Neural cell (in vitro differentiated cells): ENCODE measurements at regions not wholly inside any gene's neighbourhood (a gene's known extent, or its start where the extent isn't known, plus 50 kb on each side); places are given as distances from the start of the nearest gene placed in this dataset.

Experiments used
- EZH2 ChIP-seq: fragments of 200-600, 300-800 bp; shearing (Covaris generic), sonication (generic); IDR thresholded peaks from 2 replicates; pipeline ENCODE4 v1.6.1; 2014; ENCODE audit warnings: antibody characterized with exemption, low read length, borderline replicate concordance, mild to moderate bottlenecking; ENCODE audit not compliant: insufficient read depth, poor library complexity, severe bottlenecking
- MXI1 ChIP-seq: fragments of 450-650 bp; conservative IDR thresholded peaks from 2 replicates; pipeline ENCODE4 v1.6.1; 2014; ENCODE audit warnings: antibody characterized with exemption, mild to moderate bottlenecking; ENCODE audit not compliant: poor library complexity, severe bottlenecking
- POLR2AphosphoS5 ChIP-seq: IDR thresholded peaks from 2 replicates; pipeline ENCODE4 v1.6.1; 2012
- RAD21 ChIP-seq: fragments of 450-650 bp; conservative IDR thresholded peaks from 2 replicates; pipeline ENCODE4 v1.6.1; 2014; ENCODE audit warnings: antibody characterized with exemption, mild to moderate bottlenecking, moderate library complexity
- SMC3 ChIP-seq: fragments of 450-650 bp; conservative IDR thresholded peaks from 2 replicates; pipeline ENCODE4 v1.6.1; 2014; ENCODE audit warnings: antibody characterized with exemption, mild to moderate bottlenecking, moderate library complexity; ENCODE audit not compliant: poor library complexity
- TAF1 ChIP-seq: IDR thresholded peaks from 2 replicates; pipeline ENCODE4 v1.6.1; 2012; ENCODE audit warnings: low read depth
- TF ChIP-seq, protein P1 (sequence below): fragments of 450-650 bp; IDR thresholded peaks from 2 replicates; pipeline ENCODE4 v1.5.1; 2014; ENCODE audit warnings: antibody characterized with exemption, mild to moderate bottlenecking, moderate library complexity; ENCODE audit not compliant: poor library complexity, severe bottlenecking
- TF ChIP-seq, protein P2 (sequence below): IDR thresholded peaks from 2 replicates; pipeline ENCODE4 v1.6.1; 2012; ENCODE audit warnings: borderline replicate concordance

DNA sequence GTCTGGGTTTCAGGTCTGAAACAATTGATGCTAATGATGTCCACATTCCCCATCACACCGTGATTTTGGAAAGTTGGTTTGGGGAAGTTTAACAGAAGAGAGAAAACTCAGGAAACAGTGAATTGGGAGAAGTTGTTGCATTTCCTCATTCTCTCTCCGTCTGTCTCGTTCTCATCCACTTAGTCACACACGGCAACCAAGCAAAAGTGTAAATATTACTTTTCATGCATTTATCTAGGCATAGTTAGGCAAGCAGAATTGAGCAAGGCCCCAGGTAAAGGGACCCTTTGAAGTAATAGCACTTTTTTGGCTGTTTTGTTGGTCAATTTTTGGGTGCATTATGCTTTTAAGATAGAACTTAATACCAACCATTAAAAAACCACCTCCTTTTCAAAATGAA is 137.0 kb upstream of the SULF2 start:
- TF ChIP-seq, protein P1, sequence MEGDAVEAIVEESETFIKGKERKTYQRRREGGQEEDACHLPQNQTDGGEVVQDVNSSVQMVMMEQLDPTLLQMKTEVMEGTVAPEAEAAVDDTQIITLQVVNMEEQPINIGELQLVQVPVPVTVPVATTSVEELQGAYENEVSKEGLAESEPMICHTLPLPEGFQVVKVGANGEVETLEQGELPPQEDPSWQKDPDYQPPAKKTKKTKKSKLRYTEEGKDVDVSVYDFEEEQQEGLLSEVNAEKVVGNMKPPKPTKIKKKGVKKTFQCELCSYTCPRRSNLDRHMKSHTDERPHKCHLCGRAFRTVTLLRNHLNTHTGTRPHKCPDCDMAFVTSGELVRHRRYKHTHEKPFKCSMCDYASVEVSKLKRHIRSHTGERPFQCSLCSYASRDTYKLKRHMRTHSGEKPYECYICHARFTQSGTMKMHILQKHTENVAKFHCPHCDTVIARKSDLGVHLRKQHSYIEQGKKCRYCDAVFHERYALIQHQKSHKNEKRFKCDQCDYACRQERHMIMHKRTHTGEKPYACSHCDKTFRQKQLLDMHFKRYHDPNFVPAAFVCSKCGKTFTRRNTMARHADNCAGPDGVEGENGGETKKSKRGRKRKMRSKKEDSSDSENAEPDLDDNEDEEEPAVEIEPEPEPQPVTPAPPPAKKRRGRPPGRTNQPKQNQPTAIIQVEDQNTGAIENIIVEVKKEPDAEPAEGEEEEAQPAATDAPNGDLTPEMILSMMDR, result no peak
- TF ChIP-seq, protein P2, sequence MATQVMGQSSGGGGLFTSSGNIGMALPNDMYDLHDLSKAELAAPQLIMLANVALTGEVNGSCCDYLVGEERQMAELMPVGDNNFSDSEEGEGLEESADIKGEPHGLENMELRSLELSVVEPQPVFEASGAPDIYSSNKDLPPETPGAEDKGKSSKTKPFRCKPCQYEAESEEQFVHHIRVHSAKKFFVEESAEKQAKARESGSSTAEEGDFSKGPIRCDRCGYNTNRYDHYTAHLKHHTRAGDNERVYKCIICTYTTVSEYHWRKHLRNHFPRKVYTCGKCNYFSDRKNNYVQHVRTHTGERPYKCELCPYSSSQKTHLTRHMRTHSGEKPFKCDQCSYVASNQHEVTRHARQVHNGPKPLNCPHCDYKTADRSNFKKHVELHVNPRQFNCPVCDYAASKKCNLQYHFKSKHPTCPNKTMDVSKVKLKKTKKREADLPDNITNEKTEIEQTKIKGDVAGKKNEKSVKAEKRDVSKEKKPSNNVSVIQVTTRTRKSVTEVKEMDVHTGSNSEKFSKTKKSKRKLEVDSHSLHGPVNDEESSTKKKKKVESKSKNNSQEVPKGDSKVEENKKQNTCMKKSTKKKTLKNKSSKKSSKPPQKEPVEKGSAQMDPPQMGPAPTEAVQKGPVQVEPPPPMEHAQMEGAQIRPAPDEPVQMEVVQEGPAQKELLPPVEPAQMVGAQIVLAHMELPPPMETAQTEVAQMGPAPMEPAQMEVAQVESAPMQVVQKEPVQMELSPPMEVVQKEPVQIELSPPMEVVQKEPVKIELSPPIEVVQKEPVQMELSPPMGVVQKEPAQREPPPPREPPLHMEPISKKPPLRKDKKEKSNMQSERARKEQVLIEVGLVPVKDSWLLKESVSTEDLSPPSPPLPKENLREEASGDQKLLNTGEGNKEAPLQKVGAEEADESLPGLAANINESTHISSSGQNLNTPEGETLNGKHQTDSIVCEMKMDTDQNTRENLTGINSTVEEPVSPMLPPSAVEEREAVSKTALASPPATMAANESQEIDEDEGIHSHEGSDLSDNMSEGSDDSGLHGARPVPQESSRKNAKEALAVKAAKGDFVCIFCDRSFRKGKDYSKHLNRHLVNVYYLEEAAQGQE, result no peak
- TF ChIP-seq POLR2AphosphoS5 (no peak), RAD21 (no peak), EZH2 (no peak), TAF1 (no peak), MXI1 (no peak), SMC3 (no peak)
